Skeletal muscle tissue (tissue), 3 donors: ENCODE measurements at regions not wholly inside any gene's neighbourhood (a gene's known extent, or its start where the extent isn't known, plus 50 kb on each side); places are given as distances from the start of the nearest gene placed in this dataset.

ENCODE experiments used
- H3K27ac ChIP-seq: one replicate; pipeline ENCODE4 v1.7.0; 2013; ENCODE audit warnings: mild to moderate bottlenecking, low read depth, low read length, inconsistent platforms
- H3K27me3 ChIP-seq, 3 donors: one replicate each; pipeline ENCODE4 v1.7.0; 2013; ENCODE audit warnings: low read length in 3 of 3; ENCODE audit not compliant: control insufficient read depth in 3 of 3, insufficient read depth in 3 of 3
- H3K36me3 ChIP-seq, 3 donors: one replicate each; pipeline ENCODE4 v1.7.0; 2013; ENCODE audit warnings: low read length in 3 of 3; ENCODE audit not compliant: control insufficient read depth in 3 of 3, insufficient read depth in 3 of 3
- H3K4me1 ChIP-seq, 3 donors: one replicate each; pipeline ENCODE4 v1.7.0; 2013; ENCODE audit warnings: low read length in 3 of 3, mild to moderate bottlenecking in 3 of 3; ENCODE audit not compliant: control insufficient read depth in 3 of 3, insufficient read depth in 3 of 3
- H3K4me3 ChIP-seq, 3 donors: one replicate each; pipeline ENCODE4 v1.7.0; 2013; ENCODE audit warnings: low read length in 3 of 3
- H3K9ac ChIP-seq, 3 donors: one replicate each; pipeline ENCODE4 v1.7.0; 2013; ENCODE audit warnings: low read length in 3 of 3, mild to moderate bottlenecking in 3 of 3, moderate library complexity in 2 of 3, low read depth in 1 of 3
- H3K9me3 ChIP-seq, 3 donors: one replicate each; pipeline ENCODE4 v1.7.0; 2013; ENCODE audit warnings: low read length in 3 of 3; ENCODE audit not compliant: control insufficient read depth in 3 of 3
- donor health status: Osteomylitis.

- Histone ChIP-seq H3K4me3 (no peak overlapping the region), H3K4me1 (no peaks in the 10 kb centered on the region), H3K27ac (no peak overlapping the region), H3K27me3 (peaks cover 0 to 2% (median 0%) of the 10 kb centered on the region in 3 donors), H3K9me3 (no peaks in the 10 kb centered on the region), H3K36me3 (no peaks in the 10 kb centered on the region), H3K9ac (no peak overlapping the region)
Observed at GRCh38 chr10:47114680-47115186, 185.3 kb upstream of the GDF10 start.

GRCh38 chr10:47115322-47115721, 184.7 kb upstream of the GDF10 start:
- no peaks in the 10 kb centered on the region for H3K36me3 ChIP-seq
- H3K4me1 ChIP-seq = no peaks in the 10 kb centered on the region
- H3K9ac ChIP-seq = no peak overlapping the region
- no peaks in the 10 kb centered on the region for H3K9me3 ChIP-seq
- no peak overlapping the region for H3K4me3 ChIP-seq
- H3K27me3 ChIP-seq = peaks cover 0 to 3% (median 0%) of the 10 kb centered on the region in 3 donors
- H3K27ac ChIP-seq = no peak overlapping the region

- no peak overlapping the region for H3K4me3 ChIP-seq
- no peaks in the 10 kb centered on the region for H3K4me1 ChIP-seq
- no peaks in the 10 kb centered on the region for H3K9me3 ChIP-seq
- no peak overlapping the region for H3K27ac ChIP-seq
- no peak overlapping the region for H3K9ac ChIP-seq
- no peaks in the 10 kb centered on the region for H3K36me3 ChIP-seq
- H3K27me3 ChIP-seq = peaks cover 0 to 3% (median 0%) of the 10 kb centered on the region in 3 donors
Observed at GRCh38 chr10:47116445-47116844, 183.6 kb upstream of the GDF10 start.

GRCh38 chr10:47118326-47118725, 181.7 kb upstream of the GDF10 start:
- no peak overlapping the region for H3K9ac ChIP-seq
- H3K27me3 ChIP-seq = peaks cover 0 to 3% (median 0%) of the 10 kb centered on the region in 3 donors
- no peaks in the 10 kb centered on the region for H3K36me3 ChIP-seq
- no peak overlapping the region for H3K27ac ChIP-seq
- H3K9me3 ChIP-seq = no peaks in the 10 kb centered on the region
- H3K4me1 ChIP-seq = no peaks in the 10 kb centered on the region
- H3K4me3 ChIP-seq = no peak overlapping the region

- Histone ChIP-seq H3K27ac (no peak overlapping the region), H3K27me3 (peaks cover 0 to 3% (median 0%) of the 10 kb centered on the region in 3 donors), H3K9ac (no peak overlapping the region), H3K36me3 (no peaks in the 10 kb centered on the region), H3K4me3 (no peak overlapping the region), H3K9me3 (no peaks in the 10 kb centered on the region), H3K4me1 (no peaks in the 10 kb centered on the region)
Observed at GRCh38 chr10:47121336-47121735, 178.7 kb upstream of the GDF10 start.

GRCh38 chr10:47123716-47124288, 176.2 kb upstream of the GDF10 start:
- no peak overlapping the region for H3K27ac ChIP-seq
- no peaks in the 10 kb centered on the region for H3K9me3 ChIP-seq
- H3K36me3 ChIP-seq = no peaks in the 10 kb centered on the region
- H3K4me3 ChIP-seq = no peak overlapping the region
- no peak overlapping the region for H3K9ac ChIP-seq
- H3K27me3 ChIP-seq = peaks cover 0 to 3% (median 0%) of the 10 kb centered on the region in 3 donors
- no peaks in the 10 kb centered on the region for H3K4me1 ChIP-seq

- no peaks in the 10 kb centered on the region for H3K4me1 ChIP-seq
- no peak overlapping the region for H3K27ac ChIP-seq
- no peak overlapping the region for H3K4me3 ChIP-seq
- H3K9ac ChIP-seq = no peak overlapping the region
- H3K27me3 ChIP-seq = no peaks in the 10 kb centered on the region
- no peaks in the 10 kb centered on the region for H3K9me3 ChIP-seq
- no peaks in the 10 kb centered on the region for H3K36me3 ChIP-seq
Observed at GRCh38 chr10:47127188-47127785, 172.7 kb upstream of the GDF10 start.

- no peaks in the 10 kb centered on the region for H3K27me3 ChIP-seq
- no peak overlapping the region for H3K4me3 ChIP-seq
- H3K36me3 ChIP-seq = no peaks in the 10 kb centered on the region
- H3K9me3 ChIP-seq = no peaks in the 10 kb centered on the region
- no peak overlapping the region for H3K9ac ChIP-seq
- no peaks in the 10 kb centered on the region for H3K4me1 ChIP-seq
- H3K27ac ChIP-seq = no peak overlapping the region
Observed at GRCh38 chr10:47130491-47130890, 169.5 kb upstream of the GDF10 start.

GRCh38 chr10:47133871-47134570, 166.0 kb upstream of the GDF10 start:
- Histone ChIP-seq H3K36me3 (no peaks in the 10 kb centered on the region), H3K9me3 (no peaks in the 10 kb centered on the region), H3K27me3 (no peaks in the 10 kb centered on the region), H3K27ac (no peak overlapping the region), H3K9ac (no peak overlapping the region), H3K4me1 (peaks cover 0 to 2% (median 2%) of the 10 kb centered on the region in 3 donors), H3K4me3 (no peak overlapping the region)

- Histone ChIP-seq H3K27me3 (peaks cover 0 to 5% (median 0%) of the 10 kb centered on the region in 3 donors), H3K9me3 (no peaks in the 10 kb centered on the region), H3K27ac (no peak overlapping the region), H3K4me1 (peaks cover 0 to 2% (median 2%) of the 10 kb centered on the region in 3 donors), H3K9ac (no peak overlapping the region), H3K36me3 (no peaks in the 10 kb centered on the region), H3K4me3 (no peak overlapping the region)
Observed at GRCh38 chr10:47136866-47137265, 163.1 kb upstream of the GDF10 start.
